Mesenchymal stem cell (in vitro differentiated cells and primary cell): ENCODE measurements at regions not wholly inside any gene's neighbourhood (a gene's known extent, or its start where the extent isn't known, plus 50 kb on each side); places are given as distances from the start of the nearest gene placed in this dataset.

Experiments used
- DNase-seq: peaks from one replicate; pipeline ENCODE4 v3.0.0-alpha.2; 2013
- H2AFZ ChIP-seq: one replicate; pipeline ENCODE4 v1.6.1; 2013; ENCODE audit warnings: low read depth, mild to moderate bottlenecking, control low read depth, inconsistent platforms, low read length, moderate library complexity
- H2AK5ac ChIP-seq: 2 replicates; pipeline ENCODE4 v1.6.1; 2013; ENCODE audit warnings: low read length, moderate library complexity, mild to moderate bottlenecking, inconsistent platforms; ENCODE audit not compliant: severe bottlenecking
- H2BK120ac ChIP-seq: one replicate; pipeline ENCODE4 v1.6.1; 2013; ENCODE audit warnings: low read depth, mild to moderate bottlenecking, inconsistent platforms, low read length, moderate library complexity
- H2BK12ac ChIP-seq, 2 experiments: one replicate each; pipeline ENCODE4 v1.6.1; 2013; ENCODE audit warnings: inconsistent platforms in 2 of 2, low read length in 2 of 2, mild to moderate bottlenecking in 2 of 2, moderate library complexity in 2 of 2, control low read depth in 1 of 2
- H2BK15ac ChIP-seq: one replicate; pipeline ENCODE4 v1.6.1; 2013; ENCODE audit warnings: mild to moderate bottlenecking, low read depth, inconsistent platforms; ENCODE audit not compliant: poor library complexity, severe bottlenecking
- H2BK5ac ChIP-seq: 2 replicates; pipeline ENCODE4 v1.6.1; 2013; ENCODE audit warnings: low read depth, mild to moderate bottlenecking, low read length, control low read depth, inconsistent platforms; ENCODE audit not compliant: poor library complexity, severe bottlenecking
- H3K14ac ChIP-seq, 2 experiments: one replicate each; pipeline ENCODE4 v1.6.1; 2013; ENCODE audit warnings: inconsistent platforms in 2 of 2, low read length in 2 of 2, control low read depth in 1 of 2, mild to moderate bottlenecking in 1 of 2, moderate library complexity in 1 of 2
- H3K18ac ChIP-seq, 2 experiments: one replicate each; pipeline ENCODE4 v1.6.1; 2013; ENCODE audit warnings: inconsistent platforms in 2 of 2, low read length in 2 of 2, control low read depth in 1 of 2, low read depth in 1 of 2, mild to moderate bottlenecking in 1 of 2
- H3K23ac ChIP-seq, 2 experiments: one replicate each; pipeline ENCODE4 v1.6.1; 2013; ENCODE audit warnings: inconsistent platforms in 2 of 2, low read length in 2 of 2, mild to moderate bottlenecking in 2 of 2, moderate library complexity in 2 of 2, control low read depth in 1 of 2
- H3K27ac ChIP-seq: 2 replicates; pipeline ENCODE4 v1.5.1; 2013; ENCODE audit warnings: mild to moderate bottlenecking, moderate library complexity, low read length, control low read depth, inconsistent platforms; ENCODE audit not compliant: poor library complexity, severe bottlenecking
- H3K27me3 ChIP-seq, 2 experiments: 2 replicates each; pipeline versions ENCODE4 v1.6.1 to v1.7.0; 2013; ENCODE audit warnings: low read length in 2 of 2, mild to moderate bottlenecking in 2 of 2, moderate library complexity in 2 of 2, control low read depth in 1 of 2, inconsistent platforms in 1 of 2; ENCODE audit not compliant: control insufficient read depth in 1 of 2, insufficient read depth in 1 of 2
- H3K36me3 ChIP-seq, 2 experiments: 2 replicates each; pipeline versions ENCODE4 v1.6.1 to v1.7.0; 2013; ENCODE audit warnings: low read length in 2 of 2, control low read depth in 1 of 2, inconsistent platforms in 1 of 2, low read depth in 1 of 2, mild to moderate bottlenecking in 1 of 2; ENCODE audit not compliant: insufficient read depth in 2 of 2, control insufficient read depth in 1 of 2
- H3K4ac ChIP-seq, 2 experiments: one replicate each; pipeline ENCODE4 v1.6.1; 2013; ENCODE audit warnings: inconsistent platforms in 2 of 2, low read length in 2 of 2, mild to moderate bottlenecking in 2 of 2, moderate library complexity in 2 of 2, control low read depth in 1 of 2, low read depth in 1 of 2
- H3K4me1 ChIP-seq: 2 replicates; pipeline ENCODE4 v1.6.1; 2013; ENCODE audit warnings: low read depth, low read length, control low read depth; ENCODE audit not compliant: control insufficient read depth, insufficient read depth
- H3K4me2 ChIP-seq: 2 replicates; pipeline ENCODE4 v1.6.1; 2013; ENCODE audit warnings: low read length, mild to moderate bottlenecking, inconsistent platforms; ENCODE audit not compliant: poor library complexity, severe bottlenecking
- H3K4me3 ChIP-seq, 2 experiments: 2 replicates each; pipeline versions ENCODE4 v1.5.1 to v1.7.0; 2013; ENCODE audit warnings: low read length in 2 of 2, mild to moderate bottlenecking in 2 of 2, control low read depth in 1 of 2, low read depth in 1 of 2; ENCODE audit not compliant: insufficient read depth in 1 of 2
- H3K79me1 ChIP-seq: replicated peaks from 2 replicates; pipeline ENCODE4 v1.6.1; 2013; ENCODE audit warnings: mild to moderate bottlenecking, control low read depth, low read length, inconsistent platforms; ENCODE audit not compliant: poor library complexity, severe bottlenecking
- H3K9ac ChIP-seq: 2 replicates; pipeline ENCODE4 v1.7.0; 2013; ENCODE audit warnings: mild to moderate bottlenecking, low read length, moderate library complexity
- H3K9me3 ChIP-seq: 2 replicates; pipeline ENCODE4 v1.7.0; 2013; ENCODE audit warnings: mild to moderate bottlenecking, low read length; ENCODE audit not compliant: control insufficient read depth
- H4K8ac ChIP-seq: one replicate; pipeline ENCODE4 v1.6.1; 2013; ENCODE audit warnings: inconsistent platforms, mild to moderate bottlenecking, low read length, moderate library complexity
- H4K91ac ChIP-seq: one replicate; pipeline ENCODE4 v1.6.1; 2013; ENCODE audit warnings: mild to moderate bottlenecking, low read length, inconsistent platforms
- WGBS: methylation state at CpG from one replicate; pipeline ENCODE4 v1.1.7; 2013; ENCODE audit warnings: mixed read lengths; 5-methylcytosine and 5-hydroxymethylcytosine counted together

GRCh38 chr12:82187011-82187410 lies 171.2 kb downstream of the CCDC59 start:
- H2BK15ac ChIP-seq, result no peak overlapping the region
- no peak overlapping the region for H4K8ac ChIP-seq
- H3K23ac ChIP-seq, result no peak overlapping the region
- no peaks in the 10 kb centered on the region for H3K36me3 ChIP-seq
- no peak overlapping the region for H3K27ac ChIP-seq
- H4K91ac ChIP-seq, result no peak overlapping the region
- H3K4me3 ChIP-seq, result no peak overlapping the region
- no peak overlapping the region for H2BK5ac ChIP-seq
- H3K14ac ChIP-seq, result no peak overlapping the region
- H3K79me1 ChIP-seq, result no peaks in the 10 kb centered on the region
- H2BK120ac ChIP-seq, result no peak overlapping the region
- no peak overlapping the region for H2AFZ ChIP-seq
- H3K4ac ChIP-seq, result no peak overlapping the region
- DNase-seq, result no peak
- H3K9me3 ChIP-seq, result peaks cover 19% of the 10 kb centered on the region
- no peak overlapping the region for H2BK12ac ChIP-seq
- H3K27me3 ChIP-seq, result no peaks in the 10 kb centered on the region
- H2AK5ac ChIP-seq, result no peak overlapping the region
- H3K4me1 ChIP-seq, result no peaks in the 10 kb centered on the region
- H3K4me2 ChIP-seq, result no peak overlapping the region
- no peak overlapping the region for H3K9ac ChIP-seq
- H3K18ac ChIP-seq, result no peak overlapping the region

DNA sequence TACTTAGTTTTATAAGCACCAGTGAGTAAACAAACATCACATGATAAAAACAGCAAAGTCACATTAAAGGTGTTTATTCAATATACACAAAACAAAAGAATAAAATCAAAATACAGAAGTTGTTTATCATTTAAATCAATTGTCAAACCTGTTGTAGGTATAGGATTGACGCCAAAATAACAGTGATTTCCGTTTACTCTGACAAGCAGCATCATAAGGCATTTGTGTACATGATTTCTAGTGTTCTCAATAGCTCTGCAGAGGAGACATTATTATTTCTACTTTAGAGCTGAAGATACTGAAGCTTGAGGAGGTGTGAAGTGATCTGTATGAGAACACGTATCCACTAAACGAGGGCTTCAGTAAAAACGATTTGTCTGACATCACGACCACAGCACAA lies 171.9 kb downstream of the CCDC59 start:
- Histone ChIP-seq H2BK15ac (no peak overlapping the region), H3K4me1 (no peaks in the 10 kb centered on the region), H2AFZ (no peak overlapping the region), H3K27ac (no peak overlapping the region), H2BK12ac (no peak overlapping the region), H3K23ac (no peak overlapping the region), H4K91ac (no peak overlapping the region), H2BK5ac (no peak overlapping the region), H3K9ac (no peak overlapping the region), H3K36me3 (no peaks in the 10 kb centered on the region), H3K4me2 (no peak overlapping the region), H3K14ac (no peak overlapping the region), H3K4me3 (no peak overlapping the region), H4K8ac (no peak overlapping the region), H3K4ac (no peak overlapping the region), H3K79me1 (no peaks in the 10 kb centered on the region), H2BK120ac (no peak overlapping the region), H3K18ac (no peak overlapping the region), H3K9me3 (peaks cover 19% of the 10 kb centered on the region), H2AK5ac (no peak overlapping the region), H3K27me3 (no peaks in the 10 kb centered on the region)
- 90% methylated on average over 6 of the region's 6 CpGs for WGBS
- no peak for DNase-seq

- Histone ChIP-seq H3K27me3 (no peaks in the 10 kb centered on the region), H3K27ac (no peak overlapping the region), H3K4me3 (no peak overlapping the region), H2BK15ac (no peak overlapping the region), H3K4me2 (no peak overlapping the region), H4K91ac (no peak overlapping the region), H3K4ac (no peak overlapping the region), H3K4me1 (no peaks in the 10 kb centered on the region), H2AFZ (no peak overlapping the region), H3K23ac (no peak overlapping the region), H2BK5ac (no peak overlapping the region), H3K9me3 (peaks cover 18% of the 10 kb centered on the region), H3K36me3 (no peaks in the 10 kb centered on the region), H3K79me1 (no peaks in the 10 kb centered on the region), H4K8ac (no peak overlapping the region), H2BK120ac (no peak overlapping the region), H2AK5ac (no peak overlapping the region), H2BK12ac (no peak overlapping the region), H3K18ac (no peak overlapping the region), H3K14ac (no peak overlapping the region), H3K9ac (no peak overlapping the region)
- no peak for DNase-seq
- no CpG with 5 or more reads among the region's 1 CpG for WGBS
These were observed 173.3 kb downstream of the CCDC59 start for GRCh38 chr12:82184844-82185243.

- Histone ChIP-seq H4K8ac (no peak overlapping the region), H3K14ac (no peak overlapping the region), H3K9me3 (peaks cover 9% of the 10 kb centered on the region), H3K4me2 (no peak overlapping the region), H3K36me3 (no peaks in the 10 kb centered on the region), H2BK12ac (no peak overlapping the region), H2AFZ (no peak overlapping the region), H3K79me1 (no peaks in the 10 kb centered on the region), H3K23ac (no peak overlapping the region), H3K4me1 (no peaks in the 10 kb centered on the region), H3K27me3 (no peaks in the 10 kb centered on the region), H3K4ac (no peak overlapping the region), H2BK5ac (no peak overlapping the region), H2BK120ac (no peak overlapping the region), H4K91ac (no peak overlapping the region), H3K18ac (no peak overlapping the region), H2BK15ac (no peak overlapping the region), H3K27ac (no peak overlapping the region), H2AK5ac (no peak overlapping the region), H3K9ac (no peak overlapping the region), H3K4me3 (no peak overlapping the region)
- WGBS, result 92% methylated on average over 2 of the region's 4 CpGs
- no peak for DNase-seq
These were observed 175.5 kb downstream of the CCDC59 start for GRCh38 chr12:82182601-82183190.
